ENCODE measurements at regions not wholly inside any gene's neighbourhood (a gene's known extent, or its start where the extent isn't known, plus 50 kb on each side); places are given as distances from the start of the nearest gene placed in this dataset.

- TF ChIP-seq, protein P1, sequence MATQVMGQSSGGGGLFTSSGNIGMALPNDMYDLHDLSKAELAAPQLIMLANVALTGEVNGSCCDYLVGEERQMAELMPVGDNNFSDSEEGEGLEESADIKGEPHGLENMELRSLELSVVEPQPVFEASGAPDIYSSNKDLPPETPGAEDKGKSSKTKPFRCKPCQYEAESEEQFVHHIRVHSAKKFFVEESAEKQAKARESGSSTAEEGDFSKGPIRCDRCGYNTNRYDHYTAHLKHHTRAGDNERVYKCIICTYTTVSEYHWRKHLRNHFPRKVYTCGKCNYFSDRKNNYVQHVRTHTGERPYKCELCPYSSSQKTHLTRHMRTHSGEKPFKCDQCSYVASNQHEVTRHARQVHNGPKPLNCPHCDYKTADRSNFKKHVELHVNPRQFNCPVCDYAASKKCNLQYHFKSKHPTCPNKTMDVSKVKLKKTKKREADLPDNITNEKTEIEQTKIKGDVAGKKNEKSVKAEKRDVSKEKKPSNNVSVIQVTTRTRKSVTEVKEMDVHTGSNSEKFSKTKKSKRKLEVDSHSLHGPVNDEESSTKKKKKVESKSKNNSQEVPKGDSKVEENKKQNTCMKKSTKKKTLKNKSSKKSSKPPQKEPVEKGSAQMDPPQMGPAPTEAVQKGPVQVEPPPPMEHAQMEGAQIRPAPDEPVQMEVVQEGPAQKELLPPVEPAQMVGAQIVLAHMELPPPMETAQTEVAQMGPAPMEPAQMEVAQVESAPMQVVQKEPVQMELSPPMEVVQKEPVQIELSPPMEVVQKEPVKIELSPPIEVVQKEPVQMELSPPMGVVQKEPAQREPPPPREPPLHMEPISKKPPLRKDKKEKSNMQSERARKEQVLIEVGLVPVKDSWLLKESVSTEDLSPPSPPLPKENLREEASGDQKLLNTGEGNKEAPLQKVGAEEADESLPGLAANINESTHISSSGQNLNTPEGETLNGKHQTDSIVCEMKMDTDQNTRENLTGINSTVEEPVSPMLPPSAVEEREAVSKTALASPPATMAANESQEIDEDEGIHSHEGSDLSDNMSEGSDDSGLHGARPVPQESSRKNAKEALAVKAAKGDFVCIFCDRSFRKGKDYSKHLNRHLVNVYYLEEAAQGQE (IDR thresholded peaks at IDR 0.05; ENCODE audit: low read depth), result no peak
- no peak for TF ChIP-seq TAF1 (IDR thresholded peaks at IDR 0.05; ENCODE audit: low read depth)
- no peak for TF ChIP-seq EP300 (IDR thresholded peaks at IDR 0.05; ENCODE audit: borderline replicate concordance)
Measured at GRCh38 chr15:62430552-62430951, 265.5 kb upstream of the C2CD4B start.
